ENCODE measurements at regions not wholly inside any gene's neighbourhood (a gene's known extent, or its start where the extent isn't known, plus 50 kb on each side); places are given as distances from the start of the nearest gene placed in this dataset.

DNA sequence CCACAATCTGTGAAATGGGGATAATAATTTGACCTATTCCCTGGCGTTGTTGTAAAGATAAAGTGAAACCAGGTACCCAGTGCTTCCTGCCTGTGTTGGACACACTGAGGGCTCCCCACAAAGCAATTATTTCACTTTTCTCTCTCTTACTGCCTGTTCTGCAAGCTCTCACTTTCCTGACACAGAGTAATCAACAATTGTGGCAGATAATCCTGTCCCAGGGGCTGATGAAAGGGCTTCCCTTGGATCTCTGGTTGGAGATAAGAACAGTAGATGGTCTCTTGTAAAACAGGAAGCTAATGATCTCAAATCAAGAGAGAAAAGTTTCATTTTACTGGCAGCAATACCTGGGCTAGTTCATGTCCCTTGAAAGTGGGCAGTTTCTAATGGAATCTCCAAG, 190.4 kb upstream of the EPHA4 start:
- Histone ChIP-seq H3K4me1 (no peaks in the 10 kb centered on the region), H3K36me3 (replicated peaks in 1 of 2; ENCODE audit: insufficient read depth in 1 of 2, low read depth in 2 of 2) (no peaks in the 10 kb centered on the region), H3K4me3 (no peak overlapping the region), H3K9me3 (no peaks in the 10 kb centered on the region), H3K27me3 (no peaks in the 10 kb centered on the region), H3K27ac (no peak overlapping the region)
- ATAC-seq = no peak
- no peak for TF ChIP-seq POLR2A (IDR thresholded peaks at IDR 0.05)
- TF ChIP-seq, protein P1, sequence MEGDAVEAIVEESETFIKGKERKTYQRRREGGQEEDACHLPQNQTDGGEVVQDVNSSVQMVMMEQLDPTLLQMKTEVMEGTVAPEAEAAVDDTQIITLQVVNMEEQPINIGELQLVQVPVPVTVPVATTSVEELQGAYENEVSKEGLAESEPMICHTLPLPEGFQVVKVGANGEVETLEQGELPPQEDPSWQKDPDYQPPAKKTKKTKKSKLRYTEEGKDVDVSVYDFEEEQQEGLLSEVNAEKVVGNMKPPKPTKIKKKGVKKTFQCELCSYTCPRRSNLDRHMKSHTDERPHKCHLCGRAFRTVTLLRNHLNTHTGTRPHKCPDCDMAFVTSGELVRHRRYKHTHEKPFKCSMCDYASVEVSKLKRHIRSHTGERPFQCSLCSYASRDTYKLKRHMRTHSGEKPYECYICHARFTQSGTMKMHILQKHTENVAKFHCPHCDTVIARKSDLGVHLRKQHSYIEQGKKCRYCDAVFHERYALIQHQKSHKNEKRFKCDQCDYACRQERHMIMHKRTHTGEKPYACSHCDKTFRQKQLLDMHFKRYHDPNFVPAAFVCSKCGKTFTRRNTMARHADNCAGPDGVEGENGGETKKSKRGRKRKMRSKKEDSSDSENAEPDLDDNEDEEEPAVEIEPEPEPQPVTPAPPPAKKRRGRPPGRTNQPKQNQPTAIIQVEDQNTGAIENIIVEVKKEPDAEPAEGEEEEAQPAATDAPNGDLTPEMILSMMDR (IDR thresholded peaks at IDR 0.05) = no peak
- DNase-seq = no peak
- intact Hi-C loops (cut with DNase I) = no loop called here
- 41 to 49% methylated on average over 1 of the region's 1 CpG for WGBS, 2 donors

- TF ChIP-seq, protein P1 (IDR thresholded peaks at IDR 0.05) = no peak
- H3K4me1 ChIP-seq = no peaks in the 10 kb centered on the region
- no peak overlapping the region for H3K27ac ChIP-seq
- intact Hi-C loops (cut with DNase I) = no loop called here
- no peaks in the 10 kb centered on the region for H3K36me3 ChIP-seq (replicated peaks in 1 of 2; ENCODE audit: insufficient read depth in 1 of 2, low read depth in 2 of 2)
- no peak overlapping the region for H3K4me3 ChIP-seq
- DNase-seq (no peak), ATAC-seq (no peak)
- WGBS, 2 donors = 78 to 85% methylated on average over 2 of the region's 2 CpGs
- no peaks in the 10 kb centered on the region for H3K9me3 ChIP-seq
- no peaks in the 10 kb centered on the region for H3K27me3 ChIP-seq
These were observed 189.2 kb upstream of the EPHA4 start for GRCh38 chr2:221761260-221761659.

GRCh38 chr2:221758076-221758475, 186.0 kb upstream of the EPHA4 start:
- DNase-seq (no peak), ATAC-seq (no peak)
- Histone ChIP-seq H3K4me3 (no peak overlapping the region), H3K9me3 (no peaks in the 10 kb centered on the region), H3K36me3 (replicated peaks in 1 of 2; ENCODE audit: insufficient read depth in 1 of 2, low read depth in 2 of 2) (no peaks in the 10 kb centered on the region), H3K4me1 (no peaks in the 10 kb centered on the region), H3K27me3 (no peaks in the 10 kb centered on the region), H3K27ac (no peak overlapping the region)
- TF ChIP-seq, protein P1 (IDR thresholded peaks at IDR 0.05) = no peak
- 59 to 62% methylated on average over 5 of the region's 5 CpGs for WGBS, 2 donors
- intact Hi-C loops (cut with DNase I) = no loop called here

DNA sequence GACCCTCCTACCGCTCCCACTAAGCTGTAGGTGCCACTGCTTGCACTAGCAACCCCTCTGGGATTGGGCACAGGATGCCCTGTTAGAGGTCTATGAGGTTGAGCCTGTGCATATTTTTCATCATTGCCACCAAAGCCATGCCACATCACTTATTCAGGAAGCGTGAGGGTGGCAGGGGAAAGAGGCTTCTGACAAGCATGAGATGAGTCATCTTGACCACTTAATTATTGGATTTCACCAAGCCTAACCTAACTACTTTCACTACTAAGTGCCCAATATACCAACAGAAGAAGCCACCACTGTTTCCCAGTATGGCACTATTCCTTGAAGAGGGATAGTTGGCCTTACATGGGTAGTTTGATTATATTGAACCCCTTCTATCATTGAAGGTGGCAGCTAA, 181.3 kb upstream of the EPHA4 start:
- ATAC-seq (no peak), DNase-seq (no peak)
- intact Hi-C loops (cut with DNase I) = no loop called here
- Histone ChIP-seq H3K4me1 (no peaks in the 10 kb centered on the region), H3K27ac (no peak overlapping the region), H3K27me3 (no peaks in the 10 kb centered on the region), H3K36me3 (replicated peaks in 1 of 2; ENCODE audit: insufficient read depth in 1 of 2, low read depth in 2 of 2) (no peaks in the 10 kb centered on the region), H3K9me3 (no peaks in the 10 kb centered on the region), H3K4me3 (no peak overlapping the region)
- TF ChIP-seq, protein P1 (IDR thresholded peaks at IDR 0.05) = no peak
- TF ChIP-seq POLR2A (IDR thresholded peaks at IDR 0.05) = no peak
- 82 to 85% methylated on average over 2 of the region's 2 CpGs for WGBS, 2 donors

- TF ChIP-seq, protein P1 (IDR thresholded peaks at IDR 0.05) = no peak
- no peak for TF ChIP-seq POLR2A (IDR thresholded peaks at IDR 0.05)
- Histone ChIP-seq H3K27ac (no peak overlapping the region), H3K9me3 (no peaks in the 10 kb centered on the region), H3K4me3 (no peak overlapping the region), H3K27me3 (no peaks in the 10 kb centered on the region), H3K4me1 (no peaks in the 10 kb centered on the region), H3K36me3 (replicated peaks in 1 of 2; ENCODE audit: insufficient read depth in 1 of 2, low read depth in 2 of 2) (no peaks in the 10 kb centered on the region)
- intact Hi-C loops (cut with DNase I) = no loop called here
- WGBS, 2 donors = 74 to 79% methylated on average over 4 of the region's 4 CpGs
- DNase-seq (no peak), ATAC-seq (no peak)
These were observed 180.7 kb upstream of the EPHA4 start for GRCh38 chr2:221752781-221753180.
